ENCODE measurements at regions not wholly inside any gene's neighbourhood (a gene's known extent, or its start where the extent isn't known, plus 50 kb on each side); places are given as distances from the start of the nearest gene placed in this dataset.

DNA sequence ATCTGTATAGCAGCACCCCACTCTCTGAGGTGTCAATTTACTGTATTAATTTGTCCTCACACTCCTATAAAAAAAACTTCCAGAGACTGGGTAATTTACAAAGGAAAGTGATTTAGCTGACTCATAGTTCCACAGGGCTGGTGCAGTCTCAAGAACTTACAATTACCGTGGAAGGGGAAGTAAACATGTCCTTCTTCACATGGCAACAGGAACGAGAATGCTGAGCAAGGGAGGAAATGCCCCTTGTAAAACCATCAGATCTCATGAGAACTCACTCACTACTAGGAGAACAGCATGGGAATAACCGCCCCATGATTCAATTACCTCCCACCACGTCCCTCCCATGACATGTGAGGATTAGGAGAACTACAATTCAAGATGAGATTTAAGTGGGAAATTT is 602.6 kb downstream of the MTRR start:
- no peak for TF ChIP-seq CBX8 (IDR thresholded peaks at IDR 0.05)
- TF ChIP-seq RCOR1 (IDR thresholded peaks at IDR 0.05; ENCODE audit: low read depth, low read length) = no peak
- no peak for TF ChIP-seq ZFP36 (IDR thresholded peaks at IDR 0.05; ENCODE audit: borderline replicate concordance, partially characterized antibody)
- TF ChIP-seq, protein P1, sequence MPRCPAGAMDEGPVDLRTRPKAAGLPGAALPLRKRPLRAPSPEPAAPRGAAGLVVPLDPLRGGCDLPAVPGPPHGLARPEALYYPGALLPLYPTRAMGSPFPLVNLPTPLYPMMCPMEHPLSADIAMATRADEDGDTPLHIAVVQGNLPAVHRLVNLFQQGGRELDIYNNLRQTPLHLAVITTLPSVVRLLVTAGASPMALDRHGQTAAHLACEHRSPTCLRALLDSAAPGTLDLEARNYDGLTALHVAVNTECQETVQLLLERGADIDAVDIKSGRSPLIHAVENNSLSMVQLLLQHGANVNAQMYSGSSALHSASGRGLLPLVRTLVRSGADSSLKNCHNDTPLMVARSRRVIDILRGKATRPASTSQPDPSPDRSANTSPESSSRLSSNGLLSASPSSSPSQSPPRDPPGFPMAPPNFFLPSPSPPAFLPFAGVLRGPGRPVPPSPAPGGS (IDR thresholded peaks at IDR 0.05) = no peak
- no peak for TF ChIP-seq KDM1A (IDR thresholded peaks at IDR 0.05; ENCODE audit: low read depth)
- no peak for TF ChIP-seq HOXA7 (CRISPR knock-in tag; IDR thresholded peaks at IDR 0.05)
- TF ChIP-seq, protein P2, sequence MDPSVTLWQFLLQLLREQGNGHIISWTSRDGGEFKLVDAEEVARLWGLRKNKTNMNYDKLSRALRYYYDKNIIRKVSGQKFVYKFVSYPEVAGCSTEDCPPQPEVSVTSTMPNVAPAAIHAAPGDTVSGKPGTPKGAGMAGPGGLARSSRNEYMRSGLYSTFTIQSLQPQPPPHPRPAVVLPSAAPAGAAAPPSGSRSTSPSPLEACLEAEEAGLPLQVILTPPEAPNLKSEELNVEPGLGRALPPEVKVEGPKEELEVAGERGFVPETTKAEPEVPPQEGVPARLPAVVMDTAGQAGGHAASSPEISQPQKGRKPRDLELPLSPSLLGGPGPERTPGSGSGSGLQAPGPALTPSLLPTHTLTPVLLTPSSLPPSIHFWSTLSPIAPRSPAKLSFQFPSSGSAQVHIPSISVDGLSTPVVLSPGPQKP (IDR thresholded peaks at IDR 0.05; ENCODE audit: low read depth, low read length) = no peak
- TF ChIP-seq FOSB (CRISPR knock-in tag; IDR thresholded peaks at IDR 0.05) = no peak
- TF ChIP-seq EHF (CRISPR knock-in tag; IDR thresholded peaks at IDR 0.05) = no peak
- no peak for TF ChIP-seq NFE2L2 (conservative IDR thresholded peaks at IDR 0.05; ENCODE audit: low read length)
- no peak for TF ChIP-seq NR3C1 (IDR thresholded peaks at IDR 0.05)
- no peak for TF ChIP-seq RARB (CRISPR knock-in tag; IDR thresholded peaks at IDR 0.05)
- no peaks in the 10 kb centered on the region for H3K4me1 ChIP-seq
- ChIA-PET CTCF (no interaction called here), POLR2A (no interaction called here)
- DNase-seq (ENCODE audit: low read depth in 1 of 2, low spot score in 1 of 2) = no peak
- no peak for ATAC-seq
- H3K9me3 ChIP-seq = peaks cover 13% of the 10 kb centered on the region; the same call in 2 of the 3 replicates
- no peak overlapping the region for H3K4me3 ChIP-seq
- no peak overlapping the region for H3K27ac ChIP-seq
- no peak for FAIRE-seq
- no peak overlapping the region for H3K4me2 ChIP-seq
- 1% methylated on average over 4 of the region's 4 CpGs for WGBS (ENCODE audit: missing lambda C conversion rate)

DNA sequence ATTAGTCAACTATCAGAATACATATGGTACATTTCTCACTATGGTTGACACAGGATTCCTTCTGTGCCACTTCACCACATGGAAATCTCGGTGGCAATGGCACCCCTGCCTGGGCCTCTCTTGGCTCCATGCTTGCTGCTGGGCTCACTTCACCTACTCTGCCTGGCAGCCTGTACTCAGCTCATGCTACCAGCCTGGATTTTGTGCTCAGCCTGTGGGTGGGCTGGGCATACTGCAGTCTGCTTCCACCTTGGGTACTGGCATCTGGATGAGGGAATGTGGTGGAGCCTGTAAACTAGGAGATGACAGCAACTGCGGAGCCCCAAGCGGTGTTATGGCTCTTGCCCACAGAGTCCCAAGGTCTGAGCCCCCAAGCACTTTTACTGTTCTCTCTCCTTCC is 604.1 kb downstream of the MTRR start:
- no peak for DNase-seq (ENCODE audit: low read depth in 1 of 2, low spot score in 1 of 2)
- no peak overlapping the region for H3K27ac ChIP-seq
- H3K4me2 ChIP-seq = no peak overlapping the region
- H3K4me1 ChIP-seq = no peaks in the 10 kb centered on the region
- CTCF ChIA-PET = no interaction called here
- no peak for TF ChIP-seq CHD2 (IDR thresholded peaks at IDR 0.05; ENCODE audit: low read length, partially characterized antibody)
- TF ChIP-seq, protein P3, sequence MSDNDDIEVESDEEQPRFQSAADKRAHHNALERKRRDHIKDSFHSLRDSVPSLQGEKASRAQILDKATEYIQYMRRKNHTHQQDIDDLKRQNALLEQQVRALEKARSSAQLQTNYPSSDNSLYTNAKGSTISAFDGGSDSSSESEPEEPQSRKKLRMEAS (IDR thresholded peaks at IDR 0.05) = no peak
- no peak for TF ChIP-seq HEYL (CRISPR knock-in tag; IDR thresholded peaks at IDR 0.05)
- no peak for TF ChIP-seq EHF (CRISPR knock-in tag; IDR thresholded peaks at IDR 0.05)
- no peak for TF ChIP-seq NFE2L2 (conservative IDR thresholded peaks at IDR 0.05; ENCODE audit: low read length)
- no peak for TF ChIP-seq ZSCAN20 (CRISPR knock-in tag; IDR thresholded peaks at IDR 0.05)
- no peak for TF ChIP-seq KDM1A (IDR thresholded peaks at IDR 0.05; ENCODE audit: low read depth)
- TF ChIP-seq ZC3H11A (IDR thresholded peaks at IDR 0.05) = no peak
- no peak for TF ChIP-seq RCOR1 (IDR thresholded peaks at IDR 0.05; ENCODE audit: low read depth, low read length)
- no peak for TF ChIP-seq POLR2A (IDR thresholded peaks at IDR 0.05; ENCODE audit: low read length)
- POLR2A ChIA-PET = no interaction called here
- no peak for FAIRE-seq
- ATAC-seq = no peak
- no peak overlapping the region for H3K4me3 ChIP-seq
- H3K9me3 ChIP-seq = peaks cover 13% of the 10 kb centered on the region; the same call in 2 of the 3 replicates
- 43% methylated on average over 3 of the region's 3 CpGs for WGBS (ENCODE audit: missing lambda C conversion rate)

DNA sequence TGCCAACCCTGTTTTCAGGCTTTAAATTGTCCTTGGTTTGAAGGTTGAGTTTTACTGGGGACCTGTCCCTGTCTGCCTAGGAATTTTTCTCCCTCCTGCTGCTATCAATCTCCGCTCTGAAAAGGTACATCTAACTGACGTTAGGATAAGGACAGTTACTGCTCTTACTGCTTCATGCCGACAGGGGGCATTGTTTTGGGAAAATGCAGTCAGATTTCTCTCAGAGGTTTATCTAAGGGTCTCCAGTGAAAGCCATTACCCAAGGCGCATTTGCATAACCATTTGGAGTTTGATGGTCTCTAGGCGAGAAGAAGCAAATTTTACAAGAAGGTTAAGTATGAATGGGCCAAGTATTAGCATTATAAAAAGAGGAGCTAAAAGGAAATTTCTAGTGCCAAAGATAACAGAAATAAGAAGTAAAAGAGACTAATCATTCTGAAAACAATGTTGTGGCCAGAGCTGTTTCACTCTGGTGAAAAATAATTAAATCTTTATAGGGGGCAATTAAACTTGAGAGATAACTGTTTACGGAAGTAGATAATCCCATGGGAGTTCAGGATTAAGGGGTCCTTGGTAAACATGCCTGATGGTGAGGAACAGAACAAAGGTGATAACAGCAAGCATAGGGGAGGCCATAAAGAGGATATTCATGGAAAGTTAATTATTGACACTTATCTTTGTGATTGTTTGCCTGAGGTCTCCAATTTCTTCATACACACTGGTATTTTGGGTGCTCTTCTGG is 605.0 kb downstream of the MTRR start:
- H3K4me3 ChIP-seq = no peak overlapping the region
- POLR2A ChIA-PET = no interaction called here
- ATAC-seq = no peak
- DNase-seq (ENCODE audit: low read depth in 1 of 2, low spot score in 1 of 2) = no peak
- no peak overlapping the region for H3K4me2 ChIP-seq
- no peak overlapping the region for H3K27ac ChIP-seq
- TF ChIP-seq SREBF2 (IDR thresholded peaks at IDR 0.05) (no peak), HDAC2 (IDR thresholded peaks at IDR 0.05) (no peak), PHF8 (IDR thresholded peaks at IDR 0.05; ENCODE audit: borderline replicate concordance, low read depth) (no peak), JUN (IDR thresholded peaks at IDR 0.05) (no peak), JUNB (IDR thresholded peaks at IDR 0.05) (no peak), TP53 (CRISPR knock-in tag; IDR thresholded peaks at IDR 0.05) (no peak), RNF2 (IDR thresholded peaks at IDR 0.05; ENCODE audit: borderline replicate concordance, low read depth) (no peak), MAFK (IDR thresholded peaks at IDR 0.05; ENCODE audit: partially characterized antibody) (no peak), NPAS2 (CRISPR knock-in tag; IDR thresholded peaks at IDR 0.05; ENCODE audit: borderline replicate concordance) (no peak), SMC3 (IDR thresholded peaks at IDR 0.05) (no peak), BHLHE40 (IDR thresholded peaks at IDR 0.05; ENCODE audit: low read depth, low read length) (no peak), CHD4 (IDR thresholded peaks at IDR 0.05; ENCODE audit: borderline replicate concordance) (no peak), RARB (CRISPR knock-in tag; IDR thresholded peaks at IDR 0.05) (no peak), ZFP36 (IDR thresholded peaks at IDR 0.05; ENCODE audit: borderline replicate concordance, partially characterized antibody) (no peak)
- TF ChIP-seq, protein P2 (IDR thresholded peaks at IDR 0.05; ENCODE audit: low read depth, low read length) = no peak
- TF ChIP-seq, protein P4, sequence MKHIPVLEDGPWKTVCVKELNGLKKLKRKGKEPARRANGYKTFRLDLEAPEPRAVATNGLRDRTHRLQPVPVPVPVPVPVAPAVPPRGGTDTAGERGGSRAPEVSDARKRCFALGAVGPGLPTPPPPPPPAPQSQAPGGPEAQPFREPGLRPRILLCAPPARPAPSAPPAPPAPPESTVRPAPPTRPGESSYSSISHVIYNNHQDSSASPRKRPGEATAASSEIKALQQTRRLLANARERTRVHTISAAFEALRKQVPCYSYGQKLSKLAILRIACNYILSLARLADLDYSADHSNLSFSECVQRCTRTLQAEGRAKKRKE (CRISPR knock-in tag; IDR thresholded peaks at IDR 0.05; ENCODE audit: low read depth) = no peak
- no peak for FAIRE-seq
- H3K4me1 ChIP-seq = no peaks in the 10 kb centered on the region
- H3K9me3 ChIP-seq = peaks cover 13% of the 10 kb centered on the region; the same call in 2 of the 3 replicates
- 39% methylated on average over 6 of the region's 6 CpGs for WGBS (ENCODE audit: missing lambda C conversion rate)
- CTCF ChIA-PET = interaction anchor here (0.9 kb wide), 1 partner anchor 14 kb away, joined by 3 read pairs; no protein-coding TSS in a partner anchor
